ENCODE measurements at regions not wholly inside any gene's neighbourhood (a gene's known extent, or its start where the extent isn't known, plus 50 kb on each side); places are given as distances from the start of the nearest gene placed in this dataset.
"Not testable (repeated sequence)": the region's sequence is repeated elsewhere in the genome, so short reads cannot be mapped to it uniquely, and the experiment has no call there.

GRCh38 chr3:177646749-177647148, 449.5 kb upstream of the TBL1XR1 start:
- H3K4me3 ChIP-seq (ENCODE audit: control insufficient read depth, low read depth, low read length) = no peak overlapping the region
- DNase-seq (ENCODE audit: low read depth) = no peak
- TF ChIP-seq CTCF (conservative IDR thresholded peaks at IDR 0.05; ENCODE audit: control insufficient read depth, insufficient read depth, low read depth, low read length) = no peak

- no peak for TF ChIP-seq CTCF (conservative IDR thresholded peaks at IDR 0.05; ENCODE audit: control insufficient read depth, insufficient read depth, low read depth, low read length)
- H3K4me3 ChIP-seq (ENCODE audit: control insufficient read depth, low read depth, low read length) = no peak overlapping the region
- DNase-seq (ENCODE audit: low read depth) = no peak
Observed at GRCh38 chr3:177647341-177647740, 450.1 kb upstream of the TBL1XR1 start.

- no peak overlapping the region for H3K4me3 ChIP-seq (ENCODE audit: control insufficient read depth, low read depth, low read length)
- DNase-seq (ENCODE audit: low read depth) = no peak
- TF ChIP-seq CTCF (conservative IDR thresholded peaks at IDR 0.05; ENCODE audit: control insufficient read depth, insufficient read depth, low read depth, low read length) = no peak
Observed at GRCh38 chr3:177647876-177648275, 450.6 kb upstream of the TBL1XR1 start.

- H3K4me3 ChIP-seq (ENCODE audit: control insufficient read depth, low read depth, low read length) = no peak overlapping the region
- DNase-seq (ENCODE audit: low read depth) = no peak
- no peak for TF ChIP-seq CTCF (conservative IDR thresholded peaks at IDR 0.05; ENCODE audit: control insufficient read depth, insufficient read depth, low read depth, low read length)
Observed at GRCh38 chr3:177652556-177653291, 455.4 kb upstream of the TBL1XR1 start.

- H3K4me3 ChIP-seq (ENCODE audit: control insufficient read depth, low read depth, low read length) = no peak overlapping the region
- no peak for TF ChIP-seq CTCF (conservative IDR thresholded peaks at IDR 0.05; ENCODE audit: control insufficient read depth, insufficient read depth, low read depth, low read length)
- DNase-seq (ENCODE audit: low read depth) = no peak
Observed at GRCh38 chr3:177657243-177657642, 460.0 kb upstream of the TBL1XR1 start.

- no peak for TF ChIP-seq CTCF (conservative IDR thresholded peaks at IDR 0.05; ENCODE audit: control insufficient read depth, insufficient read depth, low read depth, low read length)
- no peak overlapping the region for H3K4me3 ChIP-seq (ENCODE audit: control insufficient read depth, low read depth, low read length)
- DNase-seq (ENCODE audit: low read depth) = no peak
Observed at GRCh38 chr3:177658354-177658753, 461.1 kb upstream of the TBL1XR1 start.

- H3K4me3 ChIP-seq (ENCODE audit: control insufficient read depth, low read depth, low read length); DNase-seq (ENCODE audit: low read depth): not testable (repeated sequence)
Observed at GRCh38 chr3:177664380-177665103, 467.3 kb upstream of the TBL1XR1 start.
